ENCODE measurements at regions not wholly inside any gene's neighbourhood (a gene's known extent, or its start where the extent isn't known, plus 50 kb on each side); places are given as distances from the start of the nearest gene placed in this dataset.

GRCh38 chr14:76708771-76709170 lies 52.5 kb upstream of the VASH1 start:
- no peak for TF ChIP-seq CTCF (IDR thresholded peaks at IDR 0.05; ENCODE audit: low read depth, low read length)
- no peak overlapping the region for H3K4me3 ChIP-seq (replicated peaks in 1 of 2; ENCODE audit: low read depth in 2 of 2, low read length in 2 of 2)
- DNase-seq (ENCODE audit: low read depth in 2 of 2) = no peak

- H3K4me3 ChIP-seq (replicated peaks in 1 of 2; ENCODE audit: low read depth in 2 of 2, low read length in 2 of 2) = no peak overlapping the region
- TF ChIP-seq CTCF (IDR thresholded peaks at IDR 0.05; ENCODE audit: low read depth, low read length) = peak; percentile 75
- DNase-seq (ENCODE audit: low read depth in 2 of 2) = peak; percentile 66 to 69
Measured at GRCh38 chr14:76710056-76711010, 50.9 kb upstream of the VASH1 start.

All from cardiac fibroblast (primary cell).